ENCODE measurements at regions not wholly inside any gene's neighbourhood (a gene's known extent, or its start where the extent isn't known, plus 50 kb on each side); places are given as distances from the start of the nearest gene placed in this dataset.
A peak's percentile ranks its signal among the peaks of the same experiment; 100 is the strongest.

GRCh38 chr14:22088614-22089342 lies 415.2 kb upstream of the OR4E1 start:
- DNase-seq, result peak in 1 of 2 experiments; percentile 10

GRCh38 chr14:22086131-22086530 lies 412.5 kb upstream of the OR4E1 start:
- DNase-seq, result no peak

DNA sequence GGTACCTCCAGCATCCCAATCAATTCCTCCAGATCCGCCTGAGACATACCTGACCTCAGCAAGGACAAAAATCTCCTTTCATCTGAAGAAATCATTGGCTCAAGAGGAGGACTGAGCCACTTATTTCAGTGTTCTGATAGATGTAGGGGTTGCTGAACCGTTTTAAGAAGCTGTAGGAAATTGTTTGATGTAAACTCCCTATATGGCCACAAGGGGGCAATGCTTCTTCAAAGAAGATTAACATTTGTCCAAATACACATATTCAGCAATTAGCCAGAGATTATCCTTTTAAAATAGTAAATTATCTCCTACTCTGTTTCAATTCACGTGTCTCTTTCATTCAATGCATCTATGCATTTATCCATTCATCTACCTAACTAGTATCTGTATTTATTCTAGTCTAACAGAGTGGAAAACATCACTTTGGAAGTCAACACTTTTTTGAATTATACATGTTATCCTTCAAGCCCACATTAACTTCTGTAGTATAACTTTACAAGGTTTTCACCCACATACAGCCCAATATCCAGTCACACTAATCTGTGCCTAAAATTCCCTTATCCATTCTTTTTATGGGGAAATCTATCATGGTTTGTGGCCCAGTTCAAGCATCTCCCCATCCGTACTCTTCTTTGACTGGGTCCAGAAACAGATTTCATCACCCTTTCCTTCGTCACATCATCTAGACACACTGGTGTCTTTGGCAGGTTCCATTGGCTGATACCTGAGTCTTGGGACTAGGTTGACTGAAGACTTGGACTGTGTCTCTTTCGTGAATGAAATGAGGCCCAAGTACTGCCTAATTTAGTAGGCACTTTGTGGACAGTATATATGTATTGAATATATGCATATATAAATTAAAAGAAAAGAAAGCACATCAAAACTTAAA lies 411.0 kb upstream of the OR4E1 start:
- peak; percentile 21 to 62 for DNase-seq

DNA sequence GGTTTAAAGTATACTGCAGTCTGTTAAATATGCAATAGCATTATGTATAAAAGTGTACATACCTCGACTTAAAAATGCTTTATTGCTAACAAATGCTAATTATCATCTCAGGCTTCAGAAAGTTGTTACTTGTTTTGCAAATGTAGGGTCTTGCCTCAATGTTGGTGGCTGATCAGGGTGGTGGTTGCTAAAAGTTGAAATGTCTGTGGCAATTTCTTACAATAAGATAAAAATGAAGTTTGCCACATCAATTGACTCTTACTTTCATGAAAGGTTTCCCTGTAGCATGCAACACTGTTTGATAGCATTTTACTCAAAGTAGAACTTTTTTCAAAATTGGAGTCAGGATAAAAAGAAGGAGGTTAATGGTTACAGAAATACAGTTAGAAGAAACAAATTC lies 407.7 kb upstream of the OR4E1 start:
- DNase-seq, result no peak

GRCh38 chr14:22079766-22080165 lies 406.1 kb upstream of the OR4E1 start:
- no peak for DNase-seq

- no peak for DNase-seq
Observed at GRCh38 chr14:22073801-22074200, 400.2 kb upstream of the OR4E1 start.

DNA sequence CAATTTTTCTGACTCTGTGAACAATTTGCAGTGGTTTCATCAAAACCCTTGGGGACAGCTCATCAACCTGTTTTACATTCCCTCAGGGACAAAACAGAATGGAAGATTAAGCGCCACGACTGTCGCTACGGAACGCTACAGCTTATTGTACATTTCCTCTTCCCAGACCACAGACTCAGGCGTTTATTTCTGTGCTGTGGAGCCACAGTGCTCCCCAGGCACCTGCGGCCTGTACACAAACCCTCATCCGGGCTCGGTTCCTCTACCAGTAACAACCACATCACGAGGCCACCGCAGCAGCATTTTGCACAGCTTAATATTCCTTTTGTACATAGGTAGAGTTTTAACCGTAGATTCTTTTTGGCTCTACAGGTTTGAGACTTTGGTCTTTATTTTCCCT lies 397.4 kb upstream of the OR4E1 start:
- no peak for DNase-seq

DNA sequence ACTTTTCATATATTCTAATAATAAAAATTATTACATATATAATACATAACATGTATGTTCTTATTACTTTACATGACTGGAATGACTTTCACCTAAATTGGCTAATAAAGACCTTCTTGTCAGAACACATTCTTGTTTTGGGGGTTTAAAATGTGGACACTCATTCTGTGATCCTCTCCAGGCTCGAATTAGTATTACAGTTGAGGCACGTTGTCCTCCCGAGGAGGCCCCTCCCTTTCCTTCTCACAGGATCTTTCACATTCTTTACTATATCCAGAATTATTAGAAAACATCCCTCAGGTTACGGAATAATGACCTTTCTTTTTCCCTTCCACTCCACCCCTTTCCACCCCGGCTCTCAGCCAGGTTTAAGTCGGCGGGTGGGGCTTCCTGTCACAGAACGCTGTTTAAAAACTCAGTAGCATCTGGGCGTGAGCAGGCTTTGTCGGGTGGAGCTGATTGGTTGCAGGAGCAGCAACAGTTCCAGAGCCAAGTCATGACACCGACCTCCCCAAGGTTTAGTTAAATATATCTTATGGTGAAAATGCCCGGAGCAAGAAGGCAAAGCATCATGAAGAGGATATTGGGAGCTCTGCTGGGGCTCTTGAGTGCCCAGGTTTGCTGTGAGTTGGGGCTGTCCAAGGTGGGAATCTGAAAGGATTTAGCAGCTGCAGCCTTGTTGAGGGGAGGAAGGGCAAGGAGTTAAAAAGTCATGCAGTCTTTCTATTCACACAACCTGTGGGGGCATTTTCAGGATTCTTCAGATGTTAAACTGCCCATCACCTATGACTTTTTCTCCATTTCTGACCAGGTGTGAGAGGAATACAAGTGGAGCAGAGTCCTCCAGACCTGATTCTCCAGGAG lies 396.7 kb upstream of the OR4E1 start:
- DNase-seq, result no peak

GRCh38 chr14:22065347-22065746 lies 391.7 kb upstream of the OR4E1 start:
- DNase-seq, result no peak

DNA sequence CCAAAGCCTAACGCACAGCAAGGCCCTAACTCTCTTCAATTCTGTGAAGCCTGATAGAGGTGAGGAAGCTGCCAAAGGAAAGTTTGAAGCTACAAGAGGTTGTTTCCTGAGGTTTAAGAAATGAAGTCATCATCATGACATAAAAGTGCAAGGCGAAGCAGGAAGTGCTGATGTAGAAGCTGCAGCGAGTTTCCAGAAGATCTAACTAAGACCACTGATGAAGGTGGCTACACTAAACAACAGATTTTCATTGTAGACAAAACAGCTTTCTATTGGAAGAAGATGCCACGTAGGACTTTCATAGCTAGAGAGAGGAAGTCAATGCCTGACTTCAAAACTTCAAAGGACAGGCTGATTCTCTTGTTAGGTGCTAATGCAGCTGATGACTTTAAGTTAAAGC lies 385.6 kb upstream of the OR4E1 start:
- DNase-seq, result no peak

- no peak for DNase-seq
Observed at GRCh38 chr14:22052795-22053194, 379.2 kb upstream of the OR4E1 start.

- peak in 1 of 2 experiments; percentile 28 for DNase-seq
Observed at GRCh38 chr14:22047115-22047514, 373.5 kb upstream of the OR4E1 start.

- no peak for DNase-seq
Observed at GRCh38 chr14:22046063-22046462, 372.4 kb upstream of the OR4E1 start.

GRCh38 chr14:22044193-22044592 lies 370.6 kb upstream of the OR4E1 start:
- no peak for DNase-seq

GRCh38 chr14:22040781-22041125 lies 367.1 kb upstream of the OR4E1 start:
- no peak for DNase-seq

DNA sequence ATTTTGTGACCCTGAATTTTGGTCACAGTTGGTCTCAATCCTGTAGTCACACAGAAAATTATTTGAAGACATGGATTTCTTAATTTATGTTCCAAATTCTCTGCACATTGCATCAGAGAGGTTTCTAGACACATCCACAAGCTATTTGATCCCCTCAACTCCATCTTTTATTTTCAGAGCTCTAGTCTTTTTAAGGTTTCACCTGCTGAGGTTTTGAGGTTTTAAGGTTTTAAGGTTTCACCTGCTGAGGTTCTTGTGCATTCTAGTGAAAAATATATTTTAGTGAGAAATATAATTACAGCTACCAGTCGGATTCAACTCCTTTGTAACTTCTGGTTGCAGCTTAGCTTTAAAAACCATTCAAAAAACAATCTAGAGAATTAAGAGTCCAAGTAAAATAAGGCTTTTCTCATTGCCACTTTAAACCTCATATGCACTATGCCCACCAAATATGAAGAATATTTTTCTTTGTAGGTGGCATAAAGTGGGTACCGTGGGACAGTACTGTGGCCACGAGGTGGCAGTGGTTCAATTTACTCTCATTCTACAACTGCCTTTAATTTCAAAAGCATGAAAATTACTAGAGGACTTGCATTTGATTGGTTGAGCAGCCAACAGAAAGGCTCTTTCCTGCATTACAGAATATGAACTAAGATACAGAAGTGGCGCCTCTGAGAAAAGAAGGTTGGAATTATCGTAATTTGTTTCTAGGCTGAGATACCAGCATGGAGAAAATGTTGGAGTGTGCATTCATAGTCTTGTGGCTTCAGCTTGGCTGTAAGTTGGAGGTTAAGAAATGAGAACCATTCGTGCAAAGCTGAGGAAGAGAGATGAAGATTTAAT lies 366.5 kb upstream of the OR4E1 start:
- peak in 1 of 2 experiments; percentile 11 for DNase-seq

DNA sequence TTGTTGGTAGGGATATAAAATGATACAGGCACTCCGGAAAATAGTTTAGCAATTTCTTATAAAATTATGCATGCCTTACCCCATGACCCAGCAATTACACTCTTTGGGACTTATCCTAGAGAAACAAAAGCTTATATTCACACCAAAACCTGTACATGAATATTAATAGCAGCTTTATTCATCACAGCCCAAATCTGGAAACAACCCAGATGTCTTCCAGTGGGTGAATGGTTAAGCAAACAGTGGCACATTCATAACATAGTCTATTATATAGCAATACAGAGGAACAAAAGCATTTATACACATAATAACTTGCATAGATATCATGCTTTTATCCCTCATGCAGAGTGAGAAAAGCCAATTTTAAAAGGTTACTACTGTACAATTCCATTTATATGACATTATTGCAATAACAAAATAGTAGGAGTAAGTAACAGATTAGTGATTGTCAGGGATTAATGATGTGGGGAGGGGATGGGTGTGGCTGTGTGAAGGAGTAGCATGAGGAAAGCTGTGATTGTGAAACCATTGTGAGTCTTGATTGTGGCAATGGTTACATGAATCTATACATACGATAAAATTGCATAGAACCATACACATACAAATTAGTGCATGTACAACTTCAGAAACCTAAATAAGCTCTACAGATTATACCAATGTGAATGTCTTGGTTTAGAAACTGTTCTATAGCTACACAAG lies 363.1 kb upstream of the OR4E1 start:
- no peak for DNase-seq

DNA sequence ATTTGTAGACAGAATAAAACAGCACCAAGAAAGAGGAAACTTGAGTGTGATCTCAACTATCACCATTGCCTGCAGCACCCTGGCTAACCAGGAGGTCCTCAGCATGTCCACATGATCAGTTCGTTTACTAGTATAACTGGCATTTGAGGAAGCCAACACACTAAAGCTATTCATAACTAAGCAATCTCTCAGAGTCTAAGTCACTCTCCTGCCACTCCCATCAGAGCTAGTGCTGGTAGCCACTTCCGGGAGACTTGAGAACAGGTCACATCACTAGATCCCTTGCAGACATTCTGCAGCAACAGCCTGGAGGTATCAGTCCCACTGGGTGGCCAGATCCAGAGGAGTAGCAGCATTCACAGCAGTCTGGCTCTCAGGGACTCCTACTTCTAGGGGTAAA lies 352.9 kb upstream of the OR4E1 start:
- DNase-seq, result no peak

DNA sequence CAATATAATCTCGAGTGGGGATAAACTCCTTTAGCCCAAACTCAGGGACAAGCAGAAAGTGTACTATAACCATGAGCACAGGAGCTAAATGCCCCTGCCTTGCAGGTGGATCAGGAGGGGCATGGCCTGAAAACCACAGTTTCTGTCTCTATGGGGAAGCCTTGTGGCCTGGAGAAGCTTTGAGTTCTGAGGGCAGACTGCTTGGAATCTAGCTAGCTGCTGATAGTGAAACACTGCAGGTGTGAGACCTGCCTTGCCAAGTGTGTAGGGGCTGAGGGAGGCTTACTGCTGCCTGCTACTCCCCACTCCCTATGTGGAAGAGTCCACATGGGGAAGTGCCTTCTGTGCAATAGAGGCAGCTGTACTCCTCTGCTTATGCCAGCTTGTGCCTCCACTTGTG lies 352.3 kb upstream of the OR4E1 start:
- no peak for DNase-seq

DNA sequence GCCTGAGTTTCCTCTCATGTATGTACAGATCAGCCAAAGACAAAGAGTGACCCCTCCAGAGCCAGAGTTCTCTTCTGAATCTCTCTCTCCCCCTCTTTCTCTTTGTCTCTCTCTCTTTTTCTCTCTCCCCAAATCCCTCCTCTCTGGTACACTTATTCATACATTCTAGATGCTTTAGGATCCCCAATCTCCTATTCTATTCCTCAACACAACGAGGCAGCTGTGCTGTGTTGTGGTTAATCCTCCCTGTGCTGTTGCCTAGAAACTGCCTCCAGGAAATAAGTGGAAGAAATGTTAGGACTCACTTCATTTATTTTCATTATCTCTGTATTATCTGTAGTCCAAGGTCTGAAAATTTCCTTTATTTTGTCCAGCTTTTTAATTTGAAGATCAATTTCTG lies 350.5 kb upstream of the OR4E1 start:
- no peak for DNase-seq

DNA sequence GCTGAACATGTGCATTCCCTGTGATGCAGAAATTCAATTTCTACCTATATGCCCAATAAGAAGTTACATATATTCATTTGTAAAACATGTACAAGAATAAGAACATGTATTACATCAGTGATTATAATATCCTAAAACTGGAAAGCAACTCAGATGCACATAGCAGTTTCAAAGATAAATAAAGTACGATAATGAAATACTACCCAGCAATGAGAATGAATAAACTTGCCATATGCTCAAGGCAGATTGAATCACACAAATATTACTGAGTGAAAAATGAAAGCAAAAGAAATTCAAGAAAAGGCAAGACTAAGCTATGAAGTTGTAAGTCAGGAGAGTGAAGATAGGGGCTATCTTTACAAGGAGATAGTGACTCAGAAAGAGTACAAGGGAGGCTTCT lies 345.3 kb upstream of the OR4E1 start:
- no peak for DNase-seq

- DNase-seq, result no peak
Observed at GRCh38 chr14:22012452-22012851, 338.8 kb upstream of the OR4E1 start.
